GM12892 (cell line): ENCODE measurements at regions not wholly inside any gene's neighbourhood (a gene's known extent, or its start where the extent isn't known, plus 50 kb on each side); places are given as distances from the start of the nearest gene placed in this dataset.

Source experiments
- POLR2A ChIP-seq: IDR thresholded peaks from 2 replicates; pipeline ENCODE4 v1.6.1; 2011; ENCODE audit warnings: low read depth, low read length, control low read depth
- POLR2AphosphoS5 ChIP-seq: IDR thresholded peaks from 2 replicates; pipeline ENCODE4 v1.6.1; 2011; ENCODE audit warnings: low read depth, low read length, control low read depth
- TAF1 ChIP-seq: IDR thresholded peaks from 2 replicates; pipeline ENCODE4 v1.6.1; 2011; ENCODE audit warnings: low read depth, mild to moderate bottlenecking, control low read depth, low read length, borderline replicate concordance

DNA sequence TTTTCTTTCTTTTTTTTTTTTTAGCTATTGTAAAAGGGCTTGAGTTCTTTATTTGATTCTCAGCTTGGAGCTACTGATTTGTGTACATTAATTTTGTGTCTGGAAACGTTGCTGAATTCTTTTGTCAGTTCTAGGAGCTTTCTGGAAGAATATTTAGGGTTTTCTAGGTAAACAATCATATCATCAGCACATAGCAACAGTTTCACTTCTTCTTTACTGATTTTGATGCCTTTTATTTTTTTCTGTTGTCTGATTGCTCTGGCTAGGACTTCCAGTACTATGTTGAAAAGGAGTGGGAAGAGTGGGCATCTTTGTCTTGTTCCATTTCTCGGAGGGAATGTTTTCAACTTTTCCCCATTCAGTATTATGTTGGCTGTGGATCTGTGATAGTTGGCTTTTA, 292.2 kb downstream of the GABRG1 start:
- TF ChIP-seq POLR2A, result no peak
- no peak for TF ChIP-seq TAF1
- TF ChIP-seq POLR2AphosphoS5, result no peak
